ENCODE measurements at regions not wholly inside any gene's neighbourhood (a gene's known extent, or its start where the extent isn't known, plus 50 kb on each side); places are given as distances from the start of the nearest gene placed in this dataset.

DNA sequence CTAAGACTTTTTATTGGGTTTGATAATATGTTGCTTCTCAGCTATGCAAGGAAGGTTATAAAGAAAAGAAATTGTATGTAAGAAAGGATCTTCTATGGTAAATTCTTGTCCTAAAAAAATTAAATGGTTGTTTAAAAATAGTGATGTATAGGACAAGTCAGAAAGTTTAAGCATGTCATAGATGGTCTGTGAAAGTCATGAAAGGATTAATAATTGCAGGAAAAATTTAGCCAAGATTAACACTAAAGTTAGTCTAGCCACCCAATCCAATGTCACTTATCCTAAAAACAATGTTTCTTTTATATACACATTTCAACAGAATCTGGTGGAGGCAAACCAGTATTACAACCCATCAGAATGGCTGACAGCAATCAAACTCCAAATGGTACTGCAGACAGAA, 1046.7 kb upstream of the SLC39A10 start:
- Histone ChIP-seq H3K27me3 (no peaks in the 10 kb centered on the region), H3K4me3 (no peak overlapping the region), H3K36me3 (no peaks in the 10 kb centered on the region), H3K4me1 (no peaks in the 10 kb centered on the region), H3K27ac (no peak overlapping the region), H3K9me3 (no peaks in the 10 kb centered on the region)
- intact Hi-C loops (cut with DNase I), result no loop called here
- TF ChIP-seq, protein P1, sequence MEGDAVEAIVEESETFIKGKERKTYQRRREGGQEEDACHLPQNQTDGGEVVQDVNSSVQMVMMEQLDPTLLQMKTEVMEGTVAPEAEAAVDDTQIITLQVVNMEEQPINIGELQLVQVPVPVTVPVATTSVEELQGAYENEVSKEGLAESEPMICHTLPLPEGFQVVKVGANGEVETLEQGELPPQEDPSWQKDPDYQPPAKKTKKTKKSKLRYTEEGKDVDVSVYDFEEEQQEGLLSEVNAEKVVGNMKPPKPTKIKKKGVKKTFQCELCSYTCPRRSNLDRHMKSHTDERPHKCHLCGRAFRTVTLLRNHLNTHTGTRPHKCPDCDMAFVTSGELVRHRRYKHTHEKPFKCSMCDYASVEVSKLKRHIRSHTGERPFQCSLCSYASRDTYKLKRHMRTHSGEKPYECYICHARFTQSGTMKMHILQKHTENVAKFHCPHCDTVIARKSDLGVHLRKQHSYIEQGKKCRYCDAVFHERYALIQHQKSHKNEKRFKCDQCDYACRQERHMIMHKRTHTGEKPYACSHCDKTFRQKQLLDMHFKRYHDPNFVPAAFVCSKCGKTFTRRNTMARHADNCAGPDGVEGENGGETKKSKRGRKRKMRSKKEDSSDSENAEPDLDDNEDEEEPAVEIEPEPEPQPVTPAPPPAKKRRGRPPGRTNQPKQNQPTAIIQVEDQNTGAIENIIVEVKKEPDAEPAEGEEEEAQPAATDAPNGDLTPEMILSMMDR (IDR thresholded peaks at IDR 0.05), result no peak
- no peak for DNase-seq
- no peak for ATAC-seq
- FAIRE-seq, result no peak

GRCh38 chr2:194603429-194603828, 1053.6 kb upstream of the SLC39A10 start:
- Histone ChIP-seq H3K9me3 (no peaks in the 10 kb centered on the region), H3K4me3 (no peak overlapping the region), H3K27ac (no peak overlapping the region), H3K27me3 (no peaks in the 10 kb centered on the region), H3K36me3 (no peaks in the 10 kb centered on the region), H3K4me1 (peaks cover 0 to 5% (median 0%) of the 10 kb centered on the region in 3 donors)
- FAIRE-seq (no peak), DNase-seq (no peak), ATAC-seq (no peak)
- WGBS, 2 donors, result 69 to 78% methylated on average over 5 of the region's 5 CpGs
- intact Hi-C loops (cut with DNase I), result no loop called here
- TF ChIP-seq, protein P1 (IDR thresholded peaks at IDR 0.05), result no peak

GRCh38 chr2:194602750-194603149, 1054.3 kb upstream of the SLC39A10 start:
- intact Hi-C loops (cut with DNase I), result no loop called here
- 43 to 50% methylated on average over 5 of the region's 5 CpGs for WGBS, 2 donors

GRCh38 chr2:194591192-194591591, 1065.8 kb upstream of the SLC39A10 start:
- Histone ChIP-seq H3K4me1 (no peaks in the 10 kb centered on the region), H3K36me3 (no peaks in the 10 kb centered on the region), H3K27ac (no peak overlapping the region), H3K4me3 (no peak overlapping the region), H3K27me3 (no peaks in the 10 kb centered on the region), H3K9me3 (no peaks in the 10 kb centered on the region)
- WGBS, 2 donors, result 22 to 41% methylated on average over 1 of the region's 1 CpG
- no peak for FAIRE-seq
- no peak for ATAC-seq
- no peak for DNase-seq
- intact Hi-C loops (cut with DNase I), result no loop called here
- TF ChIP-seq, protein P1 (IDR thresholded peaks at IDR 0.05), result no peak

More at GRCh38 chr2:194602750-194603149, 1054.3 kb upstream of the SLC39A10 start:
- FAIRE-seq (no peak), ATAC-seq (no peak), DNase-seq (no peak)
- Histone ChIP-seq H3K9me3 (no peaks in the 10 kb centered on the region), H3K27ac (no peak overlapping the region), H3K27me3 (no peaks in the 10 kb centered on the region), H3K36me3 (no peaks in the 10 kb centered on the region), H3K4me3 (no peak overlapping the region), H3K4me1 (peaks cover 0 to 5% (median 0%) of the 10 kb centered on the region in 3 donors)
- TF ChIP-seq, protein P1 (IDR thresholded peaks at IDR 0.05), result no peak

DNA sequence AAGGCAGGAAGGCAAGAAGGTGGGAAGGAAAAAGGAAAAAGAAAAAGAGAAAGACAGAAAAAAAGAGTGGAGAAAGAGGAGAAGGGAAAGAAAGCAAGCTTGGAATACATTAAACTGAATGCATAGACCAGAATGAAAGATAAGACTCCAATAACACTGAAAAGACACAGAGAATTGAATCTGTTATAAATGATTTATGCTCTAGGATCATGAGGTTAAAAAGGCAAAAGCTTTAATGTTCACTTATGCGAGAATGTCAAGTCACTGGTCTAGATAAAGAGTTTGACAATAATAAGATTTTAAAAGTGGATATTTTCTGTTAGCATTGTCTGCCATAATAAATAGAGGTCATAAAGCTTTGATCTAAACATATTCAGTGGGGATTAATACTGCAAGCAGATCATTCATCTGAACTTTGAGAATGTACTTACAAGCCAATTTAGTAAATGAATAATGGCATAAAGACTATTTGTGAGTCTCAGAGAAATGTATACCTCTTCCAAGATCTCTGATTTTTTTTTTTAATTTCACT, 1069.2 kb upstream of the SLC39A10 start:
- no peak overlapping the region for H3K4me3 ChIP-seq
- TF ChIP-seq, protein P1 (IDR thresholded peaks at IDR 0.05), result no peak
- no peak for FAIRE-seq
- WGBS, 2 donors, result 27 to 38% methylated on average over 1 of the region's 1 CpG
- DNase-seq, result no peak
- no peak for ATAC-seq
- no peaks in the 10 kb centered on the region for H3K4me1 ChIP-seq
- H3K36me3 ChIP-seq, result no peaks in the 10 kb centered on the region
- H3K9me3 ChIP-seq, result no peaks in the 10 kb centered on the region
- H3K27me3 ChIP-seq, result no peaks in the 10 kb centered on the region
- intact Hi-C loops (cut with DNase I), result no loop called here
- no peak overlapping the region for H3K27ac ChIP-seq
